ENCODE measurements at regions not wholly inside any gene's neighbourhood (a gene's known extent, or its start where the extent isn't known, plus 50 kb on each side); places are given as distances from the start of the nearest gene placed in this dataset.

GRCh38 chr12:115451780-115452736 lies 768.1 kb upstream of the TBX3 start:
- no peak for DNase-seq

DNA sequence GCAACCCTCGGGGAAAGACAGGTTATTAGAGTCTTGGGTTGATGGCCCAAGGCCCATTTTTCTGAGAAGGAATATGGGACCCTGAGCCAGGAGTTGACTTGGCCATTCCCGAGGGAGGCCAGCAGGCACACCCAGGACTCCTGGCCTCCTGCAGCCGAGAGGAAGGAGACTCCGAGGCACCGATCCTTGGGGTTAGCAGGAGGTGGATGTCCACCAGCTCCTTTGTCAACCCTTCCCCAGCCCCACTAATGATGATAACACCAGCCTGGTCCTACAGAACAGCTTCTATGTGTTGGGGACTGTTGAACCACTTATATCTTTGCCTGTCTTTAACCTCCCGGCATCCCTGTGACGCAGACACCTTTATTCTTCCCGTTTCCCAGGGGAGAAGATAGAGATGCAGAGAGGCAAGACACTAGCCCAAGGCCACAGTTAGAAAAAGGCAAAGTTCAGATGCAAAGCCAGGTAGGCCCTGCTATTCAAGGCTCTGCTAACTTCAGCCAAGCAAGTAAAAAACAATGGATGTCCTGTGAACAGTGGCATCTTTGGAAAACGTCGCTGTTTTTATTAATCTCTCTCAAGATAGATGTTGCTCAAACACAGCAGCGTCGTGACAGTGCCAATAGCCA lies 767.3 kb upstream of the TBX3 start:
- no peak for DNase-seq

DNA sequence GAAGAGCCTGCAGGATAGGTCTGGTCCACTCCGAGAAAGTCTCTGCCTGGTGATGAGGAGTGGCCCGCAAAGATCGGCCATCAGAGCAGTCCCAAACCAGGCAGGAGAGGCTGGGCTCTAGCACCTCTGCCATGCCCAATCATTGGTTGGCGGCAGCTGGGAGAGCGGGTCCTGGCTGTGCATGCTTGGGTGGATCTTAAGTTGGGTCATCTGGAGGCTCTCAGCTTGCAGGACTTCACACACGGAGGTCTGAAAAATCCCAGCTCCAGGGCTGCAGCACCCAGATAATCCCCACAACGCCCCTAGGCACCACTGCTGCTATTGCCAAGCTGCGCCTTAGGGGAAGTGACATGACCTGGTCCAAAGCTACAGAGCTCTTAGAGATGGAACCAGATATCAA lies 766.7 kb upstream of the TBX3 start:
- no peak for DNase-seq

GRCh38 chr12:115450017-115450416 lies 766.0 kb upstream of the TBX3 start:
- no peak for DNase-seq

DNA sequence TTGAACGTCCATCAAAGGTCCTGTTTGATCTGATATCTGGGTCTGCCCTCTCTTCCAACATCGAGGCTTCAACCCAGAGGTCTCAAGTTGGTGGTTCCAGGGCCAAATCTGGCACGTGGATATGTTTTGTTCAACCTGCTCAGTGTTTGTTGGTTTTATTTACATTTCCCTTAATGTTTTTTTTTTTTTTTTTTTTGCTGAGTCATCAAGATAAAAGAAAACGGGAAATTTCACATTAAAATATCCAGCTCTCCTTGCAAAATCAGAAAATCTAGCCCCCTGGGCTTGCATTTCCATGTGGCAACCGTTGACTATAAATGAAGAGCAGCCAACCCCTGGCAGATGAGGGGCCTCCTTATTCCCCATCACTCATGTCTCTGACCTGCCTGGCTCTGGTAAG lies 765.6 kb upstream of the TBX3 start:
- DNase-seq: no peak

- DNase-seq: no peak
Measured at GRCh38 chr12:115444346-115444745, 760.4 kb upstream of the TBX3 start.

GRCh38 chr12:115443351-115443938 lies 759.5 kb upstream of the TBX3 start:
- no peak for DNase-seq

DNA sequence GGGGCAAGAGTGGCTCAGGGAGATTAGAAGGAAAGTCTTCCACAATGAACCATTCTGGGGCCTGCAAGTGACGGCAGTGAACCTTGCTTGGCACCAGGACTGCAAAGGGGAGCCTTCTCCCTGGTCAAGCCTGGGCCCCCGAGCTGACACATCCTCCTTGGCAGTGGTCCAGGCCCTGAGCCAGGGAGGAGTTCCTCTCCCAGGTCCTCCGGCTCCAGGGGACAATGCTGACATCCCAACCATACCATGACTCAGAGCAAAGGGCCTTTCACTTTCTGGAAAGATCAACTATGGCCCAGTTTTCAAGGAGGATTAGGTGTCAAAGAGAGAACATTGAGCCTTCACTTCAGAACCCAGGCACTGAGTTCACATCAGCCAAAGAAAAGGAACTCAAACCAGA lies 756.5 kb upstream of the TBX3 start:
- no peak for DNase-seq

GRCh38 chr12:115439008-115439601 lies 755.1 kb upstream of the TBX3 start:
- no peak for DNase-seq

DNA sequence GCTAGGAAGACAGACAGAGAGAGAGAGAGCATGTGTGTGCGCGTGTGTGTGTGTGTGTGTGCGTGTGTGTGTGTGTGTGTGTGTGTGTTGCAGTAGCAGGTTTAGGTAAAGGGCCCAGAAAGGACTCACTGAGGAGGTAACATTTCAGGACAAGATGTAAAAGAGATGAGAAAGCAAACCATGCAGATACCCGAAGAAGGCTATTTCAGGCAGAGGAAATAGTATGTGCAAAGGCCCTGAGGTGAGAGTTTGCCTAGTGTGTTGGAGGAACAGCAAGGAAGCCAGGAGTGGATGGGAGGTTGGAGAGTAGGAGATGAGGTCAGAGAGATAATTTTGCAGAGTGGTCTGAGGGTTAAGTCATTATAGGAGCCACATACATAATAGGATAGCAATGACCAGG lies 754.3 kb upstream of the TBX3 start:
- DNase-seq: no peak

DNA sequence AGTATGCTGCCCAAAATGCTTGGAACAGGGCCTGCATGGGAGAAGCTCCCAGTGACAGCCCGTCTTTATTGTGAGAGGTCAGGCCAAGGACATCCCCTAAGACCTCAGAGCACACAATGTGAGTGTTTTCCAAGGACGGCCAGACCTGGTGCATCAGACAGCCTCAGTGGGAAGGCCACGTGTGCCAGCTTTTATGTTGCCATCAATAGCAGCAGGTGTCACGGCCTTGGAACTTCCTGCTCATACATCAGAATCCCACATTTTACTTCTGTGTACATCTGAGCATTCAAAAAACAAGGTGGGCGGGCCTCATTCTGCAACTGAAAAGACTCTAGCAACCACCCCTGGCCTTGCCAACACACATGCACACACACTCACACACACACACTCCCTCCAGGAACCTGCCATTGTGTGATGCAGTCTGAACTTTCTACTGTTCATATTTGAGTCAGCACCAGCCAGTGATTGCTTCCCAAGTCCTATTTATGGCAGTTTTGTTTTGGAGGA lies 753.1 kb upstream of the TBX3 start:
- no peak for DNase-seq

DNA sequence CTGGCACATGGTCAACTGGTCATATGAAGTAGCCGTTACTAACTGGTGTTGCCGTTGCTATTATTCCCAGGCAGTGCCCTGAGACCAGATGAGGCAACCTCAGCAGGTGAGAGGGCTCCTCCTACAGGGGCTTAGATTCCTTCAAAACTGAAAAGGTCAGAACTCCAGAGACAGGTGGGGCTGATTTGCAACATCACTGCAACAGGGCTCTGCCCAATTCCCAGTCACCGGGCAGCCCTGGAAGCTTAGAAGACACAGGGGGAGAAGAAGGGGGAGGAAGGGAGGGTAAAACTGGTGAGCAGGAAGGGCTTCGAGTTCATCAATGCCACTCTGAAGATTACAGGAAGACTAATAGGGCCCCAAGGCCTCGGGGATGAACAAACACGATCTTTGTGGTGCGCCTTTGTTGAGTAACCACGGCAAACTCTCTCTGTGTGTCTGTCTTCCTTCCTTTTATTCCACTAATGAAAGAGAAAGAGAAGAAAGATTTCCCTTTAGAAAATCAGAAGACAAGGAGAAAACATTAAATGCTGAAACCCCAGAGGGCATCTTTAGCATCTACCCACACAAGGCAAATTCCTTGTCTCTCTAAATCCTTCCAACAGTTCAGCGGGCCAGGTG lies 749.1 kb upstream of the TBX3 start:
- DNase-seq: no peak

DNA sequence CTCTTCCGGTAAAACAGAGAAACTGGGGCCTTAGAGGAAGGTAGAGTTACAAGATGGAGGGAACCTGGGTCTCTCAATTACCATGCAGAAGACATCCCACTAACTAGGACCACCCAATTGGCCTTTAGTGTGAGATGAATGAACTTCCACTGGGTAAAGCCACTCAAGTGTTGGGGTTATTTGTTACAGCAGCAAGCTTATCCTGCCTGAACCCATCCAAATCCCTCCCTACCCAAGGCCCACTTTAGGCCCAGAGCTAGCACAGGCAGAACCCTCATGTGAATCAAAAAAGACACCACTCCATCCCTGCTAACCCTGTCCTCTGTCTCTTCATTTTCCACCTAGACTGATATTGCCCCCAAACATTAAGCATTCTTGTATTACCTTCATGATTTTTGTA lies 746.7 kb upstream of the TBX3 start:
- DNase-seq: no peak

DNA sequence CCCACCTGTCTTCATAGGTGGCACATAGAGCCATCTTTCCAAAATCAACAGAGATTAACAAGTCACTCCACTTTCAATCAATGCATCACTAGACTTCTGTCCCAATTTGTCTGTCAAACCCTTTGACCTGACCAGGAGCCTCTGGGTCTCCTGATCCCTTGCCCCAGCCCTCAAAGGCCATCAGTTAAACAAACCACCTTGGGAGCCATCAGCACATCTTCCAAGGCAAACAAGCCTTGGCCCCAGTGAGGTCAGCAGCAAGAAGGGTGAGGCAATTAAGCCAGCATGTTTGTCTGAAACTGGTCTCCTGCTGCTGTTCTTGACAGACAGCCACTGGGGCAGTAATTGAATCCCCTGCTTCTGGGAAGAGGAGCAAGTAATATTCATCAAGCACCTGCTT lies 742.8 kb upstream of the TBX3 start:
- DNase-seq: no peak

DNA sequence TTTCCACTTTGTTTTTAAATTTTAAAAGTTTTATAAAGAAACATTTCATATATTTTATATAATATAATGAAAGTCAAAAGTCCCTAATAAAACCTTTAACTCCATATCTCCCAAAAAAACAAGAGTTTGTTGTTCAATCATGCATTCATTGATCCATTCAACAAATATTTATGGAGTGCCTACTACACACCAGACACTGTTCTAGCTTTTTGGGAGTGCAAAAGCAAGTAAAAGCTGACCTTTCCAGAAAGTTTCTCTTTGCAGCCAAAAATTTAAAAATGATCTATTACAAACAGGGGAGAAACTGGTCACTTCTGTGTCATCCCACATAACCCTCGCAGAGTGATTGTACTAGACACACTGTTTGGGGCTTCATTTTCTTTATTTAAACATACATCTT lies 740.0 kb upstream of the TBX3 start:
- no peak for DNase-seq

GRCh38 chr12:115423546-115423987 lies 739.6 kb upstream of the TBX3 start:
- no peak for DNase-seq

- DNase-seq: no peak
Measured at GRCh38 chr12:115422845-115423545, 739.0 kb upstream of the TBX3 start.

DNA sequence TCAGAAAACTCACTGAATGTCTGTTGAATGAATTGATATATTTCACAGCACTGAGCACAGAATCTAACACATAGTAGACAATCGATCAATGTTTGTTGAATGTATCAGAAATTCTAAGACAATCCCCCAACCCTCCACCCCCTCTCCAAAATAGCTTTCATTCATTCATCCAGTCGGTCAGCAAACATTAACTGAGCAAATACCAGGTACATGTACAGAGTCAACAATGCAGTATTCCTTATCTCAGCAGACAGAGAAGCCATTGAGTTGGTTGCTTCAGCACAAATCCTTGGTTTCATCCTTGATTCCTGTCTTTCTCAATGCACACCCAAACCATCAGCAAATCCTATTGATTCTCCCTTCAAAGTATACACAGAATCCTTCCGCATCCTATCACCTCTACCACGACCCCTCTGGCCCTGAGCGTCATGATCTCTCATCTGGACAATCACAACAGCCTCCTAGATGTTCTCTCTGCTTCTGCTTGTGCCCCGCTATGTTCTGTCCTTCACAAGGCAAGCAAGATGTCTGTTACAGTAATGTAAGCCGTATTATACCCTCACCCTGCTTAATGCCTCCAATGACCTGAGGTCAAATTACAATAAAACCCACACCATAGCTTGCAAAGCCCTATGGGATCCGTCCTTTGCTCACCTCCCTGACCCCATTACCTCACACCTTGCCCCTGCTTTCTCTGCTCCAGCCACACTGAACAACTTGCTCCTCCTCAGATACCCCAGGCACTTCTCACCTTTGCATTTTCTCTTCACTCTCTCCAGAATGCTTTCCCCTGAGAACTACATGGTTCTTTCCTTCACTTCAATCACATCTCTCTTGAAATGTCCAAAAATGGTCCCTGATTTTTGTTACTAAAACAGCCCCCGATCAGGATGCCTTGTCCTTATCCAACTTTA lies 738.1 kb upstream of the TBX3 start:
- no peak for DNase-seq

GRCh38 chr12:115421350-115421749 lies 737.4 kb upstream of the TBX3 start:
- no peak for DNase-seq

DNA sequence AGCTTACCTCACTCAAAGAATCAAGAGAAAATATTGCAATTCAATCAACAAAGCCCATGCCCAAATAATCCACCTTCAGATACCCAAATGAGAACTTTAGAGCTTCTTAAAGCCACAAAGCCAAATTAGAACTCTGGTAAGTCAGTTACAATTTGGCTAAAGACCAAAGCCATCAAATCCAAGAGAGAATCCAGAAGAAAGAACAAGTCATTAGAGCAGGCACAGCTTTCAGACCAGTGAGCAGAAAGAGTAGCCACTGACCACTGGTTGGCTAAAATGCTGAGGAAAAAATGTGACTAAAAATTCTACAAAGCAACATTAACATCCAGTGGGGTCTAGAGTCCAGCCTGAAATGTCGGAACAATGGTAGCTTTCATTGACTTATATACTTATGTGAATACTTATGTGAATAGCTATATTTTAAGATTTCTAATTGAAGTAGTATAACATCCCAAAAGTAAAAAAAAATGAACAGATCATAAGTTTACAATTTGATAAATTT lies 735.2 kb upstream of the TBX3 start:
- DNase-seq: no peak

DNA sequence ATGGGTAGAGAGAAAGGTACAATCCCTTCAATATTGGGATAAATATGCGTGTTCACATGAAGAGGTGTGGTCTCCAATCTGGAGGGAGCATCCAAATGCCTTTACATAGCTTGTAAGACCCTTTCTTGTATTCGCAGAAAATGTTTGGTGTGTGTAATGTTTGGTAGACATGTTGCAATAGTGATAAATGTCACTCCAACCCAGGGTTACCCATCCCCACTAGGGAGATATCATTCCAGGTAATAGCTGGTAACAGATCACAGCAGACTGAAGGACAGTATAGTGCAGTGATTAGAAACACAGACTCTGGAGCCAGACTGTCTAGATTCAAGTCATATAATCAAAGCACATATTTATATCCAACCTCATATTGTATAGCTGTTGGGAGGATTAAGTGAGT lies 733.6 kb upstream of the TBX3 start:
- no peak for DNase-seq

Measured in NCI-H446 treated with DMSO at 0.1 percent for 48 hours (cell line).